Transverse colon (tissue), 4 donors: ENCODE measurements at regions not wholly inside any gene's neighbourhood (a gene's known extent, or its start where the extent isn't known, plus 50 kb on each side); places are given as distances from the start of the nearest gene placed in this dataset.

Experiments used
- POLR2A ChIP-seq: fragments of 450-650 bp; IDR thresholded peaks from one replicate; pipeline ENCODE4 v1.6.1; 2016; ENCODE audit warnings: antibody characterized with exemption, mild to moderate bottlenecking, moderate library complexity
- POLR2AphosphoS5 ChIP-seq, 3 donors: sonication (generic); formaldehyde crosslinking; IDR thresholded peaks; one replicate each; pipeline ENCODE4 v1.6.1; 2016; ENCODE audit warnings: antibody characterized with exemption in 3 of 3
- TF ChIP-seq, protein P1 (sequence below), 5 experiments: fragments of 200-600 bp in 3 of 5; fragments of 450-650 bp in 2 of 5; sonication (generic) in 3 of 5; IDR thresholded peaks; 1 replicate in 2 of 5; 2 replicates in 3 of 5; pipeline ENCODE4 v1.5.1; 2016 to 2017; ENCODE audit warnings: antibody characterized with exemption in 5 of 5, inconsistent platforms in 3 of 5, mild to moderate bottlenecking in 2 of 5, moderate library complexity in 1 of 5

DNA sequence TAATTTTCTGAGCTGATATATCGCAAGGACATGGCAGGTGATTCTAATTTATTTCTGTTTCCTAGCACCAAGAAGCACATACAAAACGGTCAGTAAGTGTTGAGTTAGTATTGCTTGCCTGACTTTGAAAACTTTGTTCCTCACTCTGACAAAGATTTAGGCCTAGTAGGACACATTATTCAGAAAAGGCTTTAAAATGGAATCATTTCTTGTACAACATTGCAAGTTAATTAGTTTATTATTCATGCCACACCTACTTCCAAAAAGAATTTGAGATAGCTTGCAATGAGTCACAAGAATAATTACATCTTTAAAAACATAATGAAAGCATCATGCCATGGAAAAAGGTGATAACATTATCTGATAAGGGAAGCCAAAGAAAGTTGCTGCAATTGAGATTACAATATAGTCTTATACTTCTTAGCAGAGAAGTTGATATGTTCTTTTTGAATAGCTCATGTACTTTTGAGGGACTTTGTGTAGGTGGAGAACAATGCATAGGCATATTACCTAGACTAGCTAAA, 474.2 kb downstream of the KLF5 start:
- TF ChIP-seq, protein P1, sequence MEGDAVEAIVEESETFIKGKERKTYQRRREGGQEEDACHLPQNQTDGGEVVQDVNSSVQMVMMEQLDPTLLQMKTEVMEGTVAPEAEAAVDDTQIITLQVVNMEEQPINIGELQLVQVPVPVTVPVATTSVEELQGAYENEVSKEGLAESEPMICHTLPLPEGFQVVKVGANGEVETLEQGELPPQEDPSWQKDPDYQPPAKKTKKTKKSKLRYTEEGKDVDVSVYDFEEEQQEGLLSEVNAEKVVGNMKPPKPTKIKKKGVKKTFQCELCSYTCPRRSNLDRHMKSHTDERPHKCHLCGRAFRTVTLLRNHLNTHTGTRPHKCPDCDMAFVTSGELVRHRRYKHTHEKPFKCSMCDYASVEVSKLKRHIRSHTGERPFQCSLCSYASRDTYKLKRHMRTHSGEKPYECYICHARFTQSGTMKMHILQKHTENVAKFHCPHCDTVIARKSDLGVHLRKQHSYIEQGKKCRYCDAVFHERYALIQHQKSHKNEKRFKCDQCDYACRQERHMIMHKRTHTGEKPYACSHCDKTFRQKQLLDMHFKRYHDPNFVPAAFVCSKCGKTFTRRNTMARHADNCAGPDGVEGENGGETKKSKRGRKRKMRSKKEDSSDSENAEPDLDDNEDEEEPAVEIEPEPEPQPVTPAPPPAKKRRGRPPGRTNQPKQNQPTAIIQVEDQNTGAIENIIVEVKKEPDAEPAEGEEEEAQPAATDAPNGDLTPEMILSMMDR (IDR thresholded peaks at IDR 0.05): no peak
- TF ChIP-seq POLR2AphosphoS5 (IDR thresholded peaks at IDR 0.05) (no peak), POLR2A (no peak)
